Activated CD4-positive, alpha-beta T cell treated with anti-CD3 and anti-CD28 coated beads for 36 hours (primary cell): ENCODE measurements at regions not wholly inside any gene's neighbourhood (a gene's known extent, or its start where the extent isn't known, plus 50 kb on each side); places are given as distances from the start of the nearest gene placed in this dataset.
A peak's percentile ranks its signal among the peaks of the same experiment; 100 is the strongest.

Experiments used
- ATAC-seq: fragments of 200-7000 bp; cut with Tn5 transposase; one replicate; pipeline ENCODE4 v1.10.0; 2021; ENCODE audit warnings: mild to moderate bottlenecking, moderate library complexity
- CTCF ChIA-PET: fragments of 350-600 bp; sonication (Branson Sonifier 250); formaldehyde crosslinking; loops from one replicate; lab custom pipeline; 2021; ENCODE audit warnings: antibody characterized with exemption; lab: Charles Lee
- POLR2A ChIA-PET: fragments of 350-600 bp; sonication (Branson Sonifier 250); formaldehyde crosslinking; loops from one replicate; lab custom pipeline; 2021; ENCODE audit warnings: antibody characterized with exemption, inconsistent platforms; lab: Charles Lee
- DNase-seq: peaks from one replicate; pipeline ENCODE4 v3.0.0-alpha.2; 2020
- H3K27ac Mint-ChIP-seq: one replicate; pipeline ENCODE4 v1.8.0; 2021; ENCODE audit warnings: mixed read lengths
- H3K27me3 Mint-ChIP-seq: one replicate; pipeline ENCODE4 v1.8.0; 2021; ENCODE audit warnings: mixed read lengths
- H3K36me3 Mint-ChIP-seq: one replicate; pipeline ENCODE4 v1.8.0; 2021; ENCODE audit warnings: low read depth, mixed read lengths
- H3K4me1 Mint-ChIP-seq: one replicate; pipeline ENCODE4 v1.8.0; 2021; ENCODE audit warnings: mixed read lengths
- H3K4me3 Mint-ChIP-seq: one replicate; pipeline ENCODE4 v1.8.0; 2021; ENCODE audit warnings: mild to moderate bottlenecking, moderate library complexity, mixed read lengths
- H3K9me3 Mint-ChIP-seq: one replicate; pipeline ENCODE4 v1.8.0; 2021; ENCODE audit warnings: low read depth, mixed read lengths
- intact Hi-C, 2 experiments: fragments of 100-400 bp; cut with DNase I in 1 of 2; cut with micrococcal nuclease in 1 of 2; formaldehyde crosslinking; loops; one replicate each; pipeline versions ENCODE4 v1.14.2 to v1.15.1; 2022 to 2024; cut with DNase I, micrococcal nuclease

DNA sequence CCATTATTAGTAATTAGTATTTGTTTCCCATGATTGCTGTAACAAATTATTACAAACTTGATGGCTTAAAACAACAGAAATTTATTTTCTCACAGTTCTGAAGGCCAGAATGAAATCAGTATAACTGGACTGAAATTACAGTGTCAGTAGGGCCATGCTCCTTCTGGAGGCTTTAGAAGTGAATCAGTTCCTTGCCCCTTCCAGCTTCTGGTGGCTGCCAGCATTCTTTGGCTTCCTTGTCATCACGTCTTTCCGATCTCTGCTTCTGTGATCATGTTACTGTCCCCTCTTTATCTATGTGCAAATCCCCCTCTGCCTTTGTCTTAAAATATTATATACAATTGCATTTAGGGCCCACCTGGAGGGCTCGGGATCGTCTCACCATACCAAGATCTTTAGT lies 92.0 kb downstream of the FOXB1 start:
- DNase-seq = no peak
- CTCF ChIA-PET = no interaction called here

DNA sequence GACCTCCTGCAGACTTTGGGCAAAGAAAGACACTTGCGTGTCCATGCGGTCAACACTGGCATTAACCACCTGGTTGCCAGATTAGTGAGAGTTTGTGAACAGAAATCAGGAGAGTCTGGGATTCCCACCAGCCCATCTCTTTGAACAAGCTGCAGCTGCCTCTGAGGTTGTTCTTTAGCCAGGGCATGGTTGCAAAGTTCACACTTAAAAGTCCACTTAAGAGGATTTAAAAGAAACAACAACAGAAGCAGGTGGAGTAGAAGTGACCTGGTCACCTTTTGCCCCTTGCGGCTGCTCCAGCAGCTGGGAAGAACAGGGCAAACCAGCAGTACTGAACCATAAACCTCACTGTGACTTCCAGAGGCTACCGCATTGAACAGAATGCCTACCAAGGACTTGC lies 97.3 kb downstream of the FOXB1 start:
- Mint-ChIP-seq H3K9me3 (peaks cover 7% of the 10 kb centered on the region), H3K4me3 (no peak overlapping the region), H3K27ac (no peak overlapping the region), H3K36me3 (peaks cover 3% of the 10 kb centered on the region), H3K27me3 (peaks cover 13% of the 10 kb centered on the region), H3K4me1 (no peaks in the 10 kb centered on the region)
- CTCF ChIA-PET = no interaction called here
- POLR2A ChIA-PET = no interaction called here
- ATAC-seq (no peak), DNase-seq (no peak)
- intact Hi-C loops = no loop called here

More for the DNA sequence above, 92.0 kb downstream of the FOXB1 start:
- no peak for ATAC-seq
- POLR2A ChIA-PET = no interaction called here
- Mint-ChIP-seq H3K27me3 (peaks cover 13% of the 10 kb centered on the region), H3K9me3 (peaks cover 4% of the 10 kb centered on the region), H3K36me3 (no peaks in the 10 kb centered on the region), H3K4me3 (no peak overlapping the region), H3K27ac (no peak overlapping the region), H3K4me1 (no peaks in the 10 kb centered on the region)
- intact Hi-C loops = no loop called here

DNA sequence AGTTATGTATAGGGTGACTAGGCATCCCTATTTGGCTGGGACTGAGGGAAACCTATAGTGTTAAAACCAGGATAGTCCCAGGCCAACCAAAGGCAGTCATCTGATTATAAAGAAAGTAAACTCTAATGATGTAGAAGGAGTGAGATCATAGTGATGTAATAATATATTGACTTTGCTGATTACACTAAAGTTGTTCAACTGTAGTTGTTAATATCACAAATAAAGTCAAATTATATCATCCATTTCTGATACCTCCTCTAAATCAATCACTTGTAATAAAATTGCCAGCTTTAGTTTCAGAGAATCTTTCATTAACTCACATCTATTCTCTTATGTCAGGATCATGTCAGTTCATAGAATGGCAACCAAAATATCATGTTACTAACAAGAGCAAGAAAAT lies 98.6 kb downstream of the FOXB1 start:
- ChIA-PET CTCF (no interaction called here), POLR2A (interaction anchor here (0.7 kb wide), 1 partner anchor 12 kb away, joined by 3 read pairs; no protein-coding TSS in a partner anchor)
- Mint-ChIP-seq H3K4me3 (no peak overlapping the region), H3K36me3 (peaks cover 3% of the 10 kb centered on the region), H3K27ac (no peak overlapping the region), H3K4me1 (peaks cover 2% of the 10 kb centered on the region), H3K9me3 (peaks cover 6% of the 10 kb centered on the region), H3K27me3 (peaks cover 19% of the 10 kb centered on the region)
- intact Hi-C loops = no loop called here
- DNase-seq (no peak), ATAC-seq (no peak)

DNA sequence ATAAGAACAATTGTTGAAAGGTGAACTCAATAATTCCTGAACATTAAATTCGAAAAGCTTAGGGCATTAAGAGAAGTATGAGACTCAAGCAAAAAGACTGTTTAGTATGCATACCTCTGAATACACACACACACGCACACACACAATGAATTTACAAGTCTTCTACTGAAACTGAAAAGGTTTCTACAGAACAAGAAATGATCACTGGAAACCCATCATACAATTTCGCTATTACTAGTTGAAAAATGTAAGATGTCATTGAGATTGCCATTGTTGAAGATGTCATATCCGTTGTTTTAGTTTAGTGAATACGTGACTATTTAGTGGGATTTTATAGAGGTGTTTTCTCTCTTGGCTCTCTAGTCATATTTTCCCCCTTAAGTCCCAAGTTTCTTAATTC lies 106.8 kb downstream of the FOXB1 start:
- ChIA-PET CTCF (no interaction called here), POLR2A (interaction anchor here (0.6 kb wide), 1 partner anchor 34 kb away, joined by 3 read pairs; no protein-coding TSS in a partner anchor)
- intact Hi-C loops = loop anchor here (2.0 to 5.0 kb wide), 3 partner anchors 34 to 104 kb away; no protein-coding TSS in a partner anchor
- H3K27ac Mint-ChIP-seq = peak overlapping the region; percentile 68
- peaks cover 28% of the 10 kb centered on the region for H3K4me1 Mint-ChIP-seq
- no peaks in the 10 kb centered on the region for H3K36me3 Mint-ChIP-seq
- ATAC-seq (peak; percentile 83), DNase-seq (no peak)
- peaks cover 6% of the 10 kb centered on the region for H3K27me3 Mint-ChIP-seq
- no peak overlapping the region for H3K4me3 Mint-ChIP-seq
- H3K9me3 Mint-ChIP-seq = peaks cover 3% of the 10 kb centered on the region

DNA sequence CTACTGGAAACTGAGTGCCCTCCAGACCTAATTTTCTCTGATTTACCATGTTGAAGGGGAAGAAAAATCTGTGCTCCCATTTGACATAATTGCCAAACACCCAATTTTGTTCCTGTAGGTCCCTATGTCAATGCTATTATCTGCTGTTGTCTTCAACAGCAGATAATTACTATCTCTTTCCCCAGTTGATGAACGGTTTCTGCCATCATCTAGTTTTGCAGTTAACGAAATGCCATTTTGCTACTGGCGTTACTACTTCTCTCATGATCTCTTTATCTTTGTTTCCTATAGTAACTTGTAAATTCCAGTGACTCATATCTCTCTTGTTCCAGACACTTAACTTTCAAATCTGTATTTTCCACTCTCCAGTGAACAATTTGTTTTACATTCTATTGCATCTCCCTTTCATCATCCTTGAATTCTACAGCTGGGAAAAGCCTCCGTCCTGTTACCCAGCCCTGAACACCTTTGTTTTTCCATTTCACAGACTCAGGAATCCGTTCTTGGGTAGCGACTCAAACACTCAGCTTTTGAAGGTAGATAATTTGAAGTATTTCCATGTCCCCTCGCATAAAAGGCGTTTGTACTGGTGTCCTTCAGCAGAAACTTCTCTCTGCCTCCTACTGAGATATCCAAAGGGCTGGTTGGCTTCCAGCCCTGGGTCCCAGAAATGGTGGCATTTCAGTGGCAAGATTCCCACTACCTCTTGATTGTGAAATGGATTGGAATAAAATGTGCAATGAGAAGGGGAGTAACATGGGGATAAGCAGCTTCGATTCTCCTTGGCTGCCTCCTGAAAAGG lies 111.7 kb downstream of the FOXB1 start:
- H3K9me3 Mint-ChIP-seq = no peaks in the 10 kb centered on the region
- intact Hi-C loops = no loop called here
- H3K4me1 Mint-ChIP-seq = peaks cover 31% of the 10 kb centered on the region
- ChIA-PET CTCF (interaction anchor here (1.0 to 2.6 kb wide), 3 partner anchors 9 to 210 kb away, joined by 3 to 7 read pairs (median 3); no protein-coding TSS in a partner anchor), POLR2A (no interaction called here)
- ATAC-seq (peak; percentile 49), DNase-seq (no peak)
- H3K4me3 Mint-ChIP-seq = no peak overlapping the region
- H3K27me3 Mint-ChIP-seq = no peaks in the 10 kb centered on the region
- H3K36me3 Mint-ChIP-seq = no peaks in the 10 kb centered on the region
- H3K27ac Mint-ChIP-seq = peak overlapping the region; percentile 5

DNA sequence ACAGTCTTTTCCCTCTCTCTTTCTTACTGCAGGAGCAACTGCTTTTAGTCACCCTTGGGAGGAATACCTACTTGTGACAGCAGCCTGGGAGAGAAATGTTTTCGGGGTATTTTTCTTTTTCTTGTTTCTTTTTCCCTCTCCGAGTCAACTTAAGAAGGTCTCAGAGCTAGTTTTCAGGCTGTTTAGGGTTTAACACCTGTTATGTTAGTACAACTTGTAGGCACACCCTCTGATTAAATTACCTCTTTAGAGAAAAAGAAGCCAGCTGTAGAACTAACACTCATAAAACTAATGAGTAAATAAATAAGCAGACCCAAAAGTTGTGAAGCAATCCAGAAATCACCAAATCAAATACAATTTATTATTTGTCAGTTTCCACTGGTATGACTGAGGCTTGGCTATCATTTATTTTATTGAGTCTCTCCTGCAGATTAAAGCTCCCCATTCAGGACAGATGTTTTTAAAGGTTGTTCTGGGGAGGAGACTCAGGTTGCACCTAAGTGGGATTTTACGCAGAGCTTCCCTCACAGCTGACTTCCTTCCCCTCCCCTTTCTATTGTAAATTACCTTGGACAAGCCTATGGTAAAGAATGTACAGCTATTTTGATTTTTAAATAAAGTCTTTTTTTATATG lies 112.5 kb downstream of the FOXB1 start:
- no peak overlapping the region for H3K4me3 Mint-ChIP-seq
- peaks cover 31% of the 10 kb centered on the region for H3K4me1 Mint-ChIP-seq
- intact Hi-C loops = no loop called here
- DNase-seq (no peak), ATAC-seq (no peak)
- no peaks in the 10 kb centered on the region for H3K9me3 Mint-ChIP-seq
- H3K27ac Mint-ChIP-seq = no peak overlapping the region
- ChIA-PET POLR2A (no interaction called here), CTCF (interaction anchor here (1.4 to 2.6 kb wide), 2 partner anchors 29 to 210 kb away, joined by 3 to 7 read pairs; no protein-coding TSS in a partner anchor)
- no peaks in the 10 kb centered on the region for H3K36me3 Mint-ChIP-seq
- H3K27me3 Mint-ChIP-seq = no peaks in the 10 kb centered on the region

DNA sequence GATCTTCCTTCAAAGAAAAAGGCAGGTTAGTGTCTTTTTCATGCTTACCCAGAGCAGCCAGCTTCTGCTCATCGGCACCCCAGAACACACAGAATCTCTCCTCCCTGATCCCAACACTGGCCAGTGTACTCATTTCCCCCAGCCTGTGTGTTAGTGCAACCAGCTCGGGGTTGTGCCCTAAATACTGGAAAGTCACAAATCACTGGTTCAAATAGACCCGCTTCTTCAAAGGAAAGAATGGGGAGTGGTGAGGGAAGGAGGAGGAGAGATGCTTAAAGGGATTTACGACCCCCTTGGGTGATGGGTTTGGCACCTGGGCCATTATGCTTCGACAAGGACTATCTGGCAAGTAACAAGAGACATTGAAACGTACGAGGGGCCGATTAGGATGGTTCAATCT lies 114.0 kb downstream of the FOXB1 start:
- Mint-ChIP-seq H3K27ac (no peak overlapping the region), H3K4me1 (peaks cover 39% of the 10 kb centered on the region), H3K4me3 (no peak overlapping the region), H3K9me3 (no peaks in the 10 kb centered on the region), H3K36me3 (no peaks in the 10 kb centered on the region), H3K27me3 (no peaks in the 10 kb centered on the region)
- intact Hi-C loops = no loop called here
- ChIA-PET POLR2A (no interaction called here), CTCF (no interaction called here)
- DNase-seq = no peak
- no peak for ATAC-seq

DNA sequence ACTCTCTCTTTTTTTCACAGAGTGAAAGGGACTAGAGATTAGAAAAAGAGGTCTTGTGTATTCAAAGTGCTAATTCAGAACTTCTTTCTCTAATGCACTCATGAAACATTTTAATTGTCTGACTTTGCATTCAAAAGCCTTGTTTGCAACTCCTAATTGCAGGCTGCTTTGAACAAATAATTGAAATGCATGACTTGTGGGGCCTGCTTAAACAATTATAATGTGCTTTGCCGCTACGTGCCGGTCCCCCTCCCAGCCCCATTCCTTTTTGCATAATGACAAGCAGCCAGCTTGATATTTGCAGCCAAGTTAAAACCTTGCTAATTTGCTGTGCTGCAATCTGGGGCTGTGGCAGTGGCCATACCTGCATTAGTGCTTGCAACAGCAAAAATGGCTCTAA lies 114.5 kb downstream of the FOXB1 start:
- H3K9me3 Mint-ChIP-seq = no peaks in the 10 kb centered on the region
- DNase-seq (no peak), ATAC-seq (no peak)
- H3K4me1 Mint-ChIP-seq = peaks cover 39% of the 10 kb centered on the region
- intact Hi-C loops = no loop called here
- H3K27ac Mint-ChIP-seq = no peak overlapping the region
- CTCF ChIA-PET = interaction anchor here (0.7 kb wide), 1 partner anchor 68 kb away, joined by 4 read pairs; no protein-coding TSS in a partner anchor
- no peaks in the 10 kb centered on the region for H3K27me3 Mint-ChIP-seq
- H3K4me3 Mint-ChIP-seq = no peak overlapping the region
- no peaks in the 10 kb centered on the region for H3K36me3 Mint-ChIP-seq
- POLR2A ChIA-PET = no interaction called here

DNA sequence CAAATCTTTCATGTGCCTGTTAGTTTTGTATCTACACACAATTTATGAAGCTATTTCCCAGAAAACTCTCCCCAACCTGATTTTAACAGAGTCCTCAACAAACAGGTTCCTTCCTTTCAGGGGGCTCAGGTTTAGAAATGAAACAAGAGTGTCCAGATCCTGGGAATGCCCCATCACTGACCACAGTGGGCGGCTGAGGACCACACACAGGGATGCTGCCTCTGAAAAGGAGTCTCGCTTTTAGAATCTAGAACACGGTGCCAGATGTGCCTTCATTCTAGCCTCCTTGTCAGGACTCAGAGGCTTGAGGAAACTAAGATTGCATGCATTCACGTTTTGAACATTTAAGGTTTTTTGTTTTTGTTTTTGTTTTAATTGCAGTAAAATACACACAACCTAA lies 115.0 kb downstream of the FOXB1 start:
- POLR2A ChIA-PET = no interaction called here
- intact Hi-C loops = no loop called here

DNA sequence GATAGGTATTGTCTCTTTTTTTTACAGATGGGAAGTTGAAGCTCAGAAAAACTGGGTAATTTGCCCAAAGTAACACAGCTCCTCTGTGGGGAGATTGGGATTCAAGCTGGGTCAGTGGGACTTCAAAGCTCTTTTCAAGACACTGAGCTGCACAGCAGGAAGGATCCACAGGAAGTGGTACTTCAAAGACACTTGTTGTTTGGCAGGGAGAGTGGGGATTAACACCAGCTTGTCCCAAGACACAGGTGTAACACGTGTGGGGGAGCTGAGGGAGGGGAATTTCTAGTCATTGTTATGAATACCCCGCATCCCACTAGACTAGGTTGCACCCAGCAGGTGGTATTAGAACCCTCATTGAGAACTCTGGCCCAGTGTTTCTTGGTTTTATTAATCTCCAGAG lies 116.0 kb downstream of the FOXB1 start:
- Mint-ChIP-seq H3K27me3 (no peaks in the 10 kb centered on the region), H3K9me3 (no peaks in the 10 kb centered on the region), H3K27ac (no peak overlapping the region), H3K36me3 (no peaks in the 10 kb centered on the region), H3K4me3 (no peak overlapping the region), H3K4me1 (peaks cover 42% of the 10 kb centered on the region)
- CTCF ChIA-PET = no interaction called here
- intact Hi-C loops = no loop called here
- ATAC-seq (no peak), DNase-seq (no peak)
- POLR2A ChIA-PET = interaction anchor here (0.7 kb wide), 1 partner anchor 892 kb away, joined by 4 read pairs; no protein-coding TSS in a partner anchor

More for the DNA sequence above, 115.0 kb downstream of the FOXB1 start:
- no peak overlapping the region for H3K27ac Mint-ChIP-seq
- CTCF ChIA-PET = interaction anchor here (0.7 kb wide), 1 partner anchor 68 kb away, joined by 4 read pairs; no protein-coding TSS in a partner anchor
- no peak overlapping the region for H3K4me3 Mint-ChIP-seq
- no peaks in the 10 kb centered on the region for H3K9me3 Mint-ChIP-seq
- no peaks in the 10 kb centered on the region for H3K27me3 Mint-ChIP-seq
- H3K4me1 Mint-ChIP-seq = peaks cover 40% of the 10 kb centered on the region
- DNase-seq (no peak), ATAC-seq (no peak)
- H3K36me3 Mint-ChIP-seq = no peaks in the 10 kb centered on the region

DNA sequence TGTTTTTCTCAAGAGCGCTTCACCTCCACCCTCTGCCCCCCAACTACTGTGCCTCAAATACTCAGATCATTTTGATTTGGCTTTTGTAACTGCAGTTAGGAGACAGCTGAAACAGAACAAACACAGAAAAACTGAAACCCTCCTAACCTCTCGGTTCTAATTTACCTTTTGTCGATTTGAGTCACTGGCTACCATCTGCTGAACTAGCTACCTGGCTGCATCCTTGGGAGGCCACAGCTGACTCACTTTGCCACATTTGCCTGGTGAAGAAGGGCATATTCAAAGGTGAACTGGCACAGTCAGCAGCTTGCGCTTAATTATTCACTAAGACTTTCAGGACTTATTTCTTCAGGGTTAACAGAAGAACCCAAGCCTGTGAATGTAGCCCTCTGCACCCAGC lies 117.7 kb downstream of the FOXB1 start:
- ChIA-PET POLR2A (interaction anchor here (0.9 kb wide), 1 partner anchor 77 kb away, joined by 3 read pairs; no protein-coding TSS in a partner anchor), CTCF (interaction anchor here (1.2 kb wide), 1 partner anchor 205 kb away, joined by 3 read pairs; no protein-coding TSS in a partner anchor)
- H3K36me3 Mint-ChIP-seq = no peaks in the 10 kb centered on the region
- H3K4me3 Mint-ChIP-seq = no peak overlapping the region
- H3K4me1 Mint-ChIP-seq = peaks cover 43% of the 10 kb centered on the region
- no peaks in the 10 kb centered on the region for H3K27me3 Mint-ChIP-seq
- intact Hi-C loops = no loop called here
- ATAC-seq (peak; percentile 90), DNase-seq (peak; percentile 67)
- peak overlapping the region; percentile 1 for H3K27ac Mint-ChIP-seq
- no peaks in the 10 kb centered on the region for H3K9me3 Mint-ChIP-seq
